Gastroesophageal sphincter (tissue), 3 donors: ENCODE measurements at regions not wholly inside any gene's neighbourhood (a gene's known extent, or its start where the extent isn't known, plus 50 kb on each side); places are given as distances from the start of the nearest gene placed in this dataset.

Experiments used
- EP300 ChIP-seq: sonication (generic); formaldehyde crosslinking; IDR thresholded peaks from one replicate; pipeline ENCODE4 v1.6.1; 2017; ENCODE audit warnings: antibody characterized with exemption, mild to moderate bottlenecking
- POLR2A ChIP-seq, 2 donors: fragments of 450-650 bp; IDR thresholded peaks; one replicate each; pipeline ENCODE4 v1.6.1; 2017; ENCODE audit warnings: antibody characterized with exemption in 2 of 2, mild to moderate bottlenecking in 2 of 2, moderate library complexity in 1 of 2
- POLR2AphosphoS5 ChIP-seq: sonication (generic); formaldehyde crosslinking; IDR thresholded peaks from one replicate; pipeline ENCODE4 v1.6.1; 2017; ENCODE audit warnings: antibody characterized with exemption
- TF ChIP-seq, protein P1 (sequence below), 4 experiments: fragments of 200-600 bp in 2 of 4; fragments of 450-650 bp in 2 of 4; sonication (generic) in 1 of 4; IDR thresholded peaks; one replicate each; pipeline ENCODE4 v1.5.1; 2017 to 2019; ENCODE audit warnings: antibody characterized with exemption in 4 of 4, mild to moderate bottlenecking in 2 of 4, moderate library complexity in 2 of 4

DNA sequence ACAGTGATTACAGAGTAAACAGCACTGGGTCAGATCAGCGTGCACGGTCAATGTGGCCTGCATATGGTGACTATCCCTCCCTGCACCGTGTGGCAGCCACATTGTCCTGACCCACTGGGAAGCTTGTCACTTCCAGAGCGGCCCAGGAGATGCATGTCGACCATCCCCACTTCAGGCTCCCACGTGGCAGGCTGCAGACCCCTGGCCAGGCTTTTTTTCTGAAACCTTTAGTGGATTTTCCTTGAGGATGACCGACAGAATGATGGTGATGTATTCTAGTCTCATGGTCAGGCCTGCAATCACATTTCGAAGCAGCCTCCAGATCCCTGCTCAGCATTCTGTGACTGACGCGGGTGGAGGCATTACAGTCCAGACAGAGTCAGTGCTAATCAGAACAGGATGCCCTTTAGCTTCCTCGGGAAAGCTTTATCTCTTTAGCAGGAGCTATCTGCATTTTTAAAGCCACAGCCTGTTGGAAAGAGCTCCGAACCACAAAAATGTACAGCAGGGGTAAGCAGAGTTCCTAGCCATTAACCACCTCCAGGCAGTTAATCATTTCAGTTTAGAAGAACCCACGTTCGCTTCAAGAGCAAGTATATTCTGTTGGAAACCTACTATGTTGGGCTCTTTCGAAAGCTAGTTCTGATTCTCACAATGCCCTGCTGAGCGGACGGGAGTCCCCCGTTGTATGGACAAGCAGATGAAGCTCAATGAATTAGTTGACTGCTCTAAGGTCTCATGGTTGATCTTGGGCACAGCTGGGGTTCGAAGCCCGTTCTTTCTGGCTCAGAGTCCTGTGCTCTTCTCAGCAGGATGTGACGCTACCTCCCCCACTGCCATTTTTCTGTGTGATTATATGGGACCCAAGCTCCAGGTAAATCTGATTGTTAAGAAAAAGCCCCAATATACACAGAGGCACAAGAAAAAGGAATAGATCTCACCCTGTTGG lies 56.5 kb downstream of the IRF2BP2 start:
- TF ChIP-seq, protein P1, sequence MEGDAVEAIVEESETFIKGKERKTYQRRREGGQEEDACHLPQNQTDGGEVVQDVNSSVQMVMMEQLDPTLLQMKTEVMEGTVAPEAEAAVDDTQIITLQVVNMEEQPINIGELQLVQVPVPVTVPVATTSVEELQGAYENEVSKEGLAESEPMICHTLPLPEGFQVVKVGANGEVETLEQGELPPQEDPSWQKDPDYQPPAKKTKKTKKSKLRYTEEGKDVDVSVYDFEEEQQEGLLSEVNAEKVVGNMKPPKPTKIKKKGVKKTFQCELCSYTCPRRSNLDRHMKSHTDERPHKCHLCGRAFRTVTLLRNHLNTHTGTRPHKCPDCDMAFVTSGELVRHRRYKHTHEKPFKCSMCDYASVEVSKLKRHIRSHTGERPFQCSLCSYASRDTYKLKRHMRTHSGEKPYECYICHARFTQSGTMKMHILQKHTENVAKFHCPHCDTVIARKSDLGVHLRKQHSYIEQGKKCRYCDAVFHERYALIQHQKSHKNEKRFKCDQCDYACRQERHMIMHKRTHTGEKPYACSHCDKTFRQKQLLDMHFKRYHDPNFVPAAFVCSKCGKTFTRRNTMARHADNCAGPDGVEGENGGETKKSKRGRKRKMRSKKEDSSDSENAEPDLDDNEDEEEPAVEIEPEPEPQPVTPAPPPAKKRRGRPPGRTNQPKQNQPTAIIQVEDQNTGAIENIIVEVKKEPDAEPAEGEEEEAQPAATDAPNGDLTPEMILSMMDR (IDR thresholded peaks at IDR 0.05), result no peak
- TF ChIP-seq POLR2AphosphoS5, result no peak
- no peak for TF ChIP-seq EP300
- TF ChIP-seq POLR2A (IDR thresholded peaks at IDR 0.05), result no peak
